Endothelial cell (in vitro differentiated cells): ENCODE measurements at regions not wholly inside any gene's neighbourhood (a gene's known extent, or its start where the extent isn't known, plus 50 kb on each side); places are given as distances from the start of the nearest gene placed in this dataset.

ENCODE experiments used
- DNase-seq: peaks from one replicate; pipeline ENCODE4 v3.0.0; 2021; ENCODE audit warnings: low spot score
- H3K27ac Mint-ChIP-seq: one replicate; pipeline ENCODE4 v1.8.0; 2021; ENCODE audit warnings: mixed read lengths, inconsistent platforms; ENCODE audit not compliant: unreplicated experiment
- H3K27me3 Mint-ChIP-seq: one replicate; pipeline ENCODE4 v1.8.0; 2021; ENCODE audit warnings: mild to moderate bottlenecking, moderate library complexity, mixed read lengths, inconsistent platforms; ENCODE audit not compliant: unreplicated experiment
- H3K36me3 Mint-ChIP-seq: one replicate; pipeline ENCODE4 v1.8.0; 2021; ENCODE audit warnings: mild to moderate bottlenecking, low read depth, mixed read lengths, inconsistent platforms; ENCODE audit not compliant: unreplicated experiment
- H3K4me1 Mint-ChIP-seq: one replicate; pipeline ENCODE4 v1.8.0; 2021; ENCODE audit warnings: mild to moderate bottlenecking, mixed read lengths, inconsistent platforms; ENCODE audit not compliant: unreplicated experiment
- H3K4me3 Mint-ChIP-seq: one replicate; pipeline ENCODE4 v1.8.0; 2021; ENCODE audit warnings: mild to moderate bottlenecking, mixed read lengths, inconsistent platforms; ENCODE audit not compliant: unreplicated experiment
- H3K9me3 Mint-ChIP-seq: one replicate; pipeline ENCODE4 v1.8.0; 2021; ENCODE audit warnings: mixed read lengths, inconsistent platforms; ENCODE audit not compliant: unreplicated experiment
- CTCF ChIP-seq: fragments of 200-600 bp; sonication (generic); IDR thresholded peaks from one replicate; pipeline ENCODE4 v1.5.0; 2021; ENCODE audit warnings: antibody characterized with exemption; ENCODE audit not compliant: unreplicated experiment

- Mint-ChIP-seq H3K9me3 (no peaks in the 10 kb centered on the region), H3K27ac (no peak overlapping the region), H3K4me1 (no peaks in the 10 kb centered on the region), H3K36me3 (no peaks in the 10 kb centered on the region), H3K4me3 (no peak overlapping the region), H3K27me3 (no peaks in the 10 kb centered on the region)
- no peak for DNase-seq
- no peak for TF ChIP-seq CTCF
Measured at GRCh38 chr15:98178861-98179260, 218.4 kb downstream of the ARRDC4 start.

GRCh38 chr15:98187549-98187948 lies 227.0 kb downstream of the ARRDC4 start:
- Mint-ChIP-seq H3K9me3 (no peaks in the 10 kb centered on the region), H3K4me3 (no peak overlapping the region), H3K27me3 (peaks cover 3% of the 10 kb centered on the region), H3K36me3 (no peaks in the 10 kb centered on the region), H3K4me1 (no peaks in the 10 kb centered on the region), H3K27ac (no peak overlapping the region)
- no peak for DNase-seq
- TF ChIP-seq CTCF = no peak

- no peak overlapping the region for H3K27ac Mint-ChIP-seq
- H3K27me3 Mint-ChIP-seq = peaks cover 1% of the 10 kb centered on the region
- no peaks in the 10 kb centered on the region for H3K36me3 Mint-ChIP-seq
- no peaks in the 10 kb centered on the region for H3K4me1 Mint-ChIP-seq
- TF ChIP-seq CTCF = no peak
- no peak for DNase-seq
- no peak overlapping the region for H3K4me3 Mint-ChIP-seq
- no peaks in the 10 kb centered on the region for H3K9me3 Mint-ChIP-seq
Measured at GRCh38 chr15:98190914-98191313, 230.4 kb downstream of the ARRDC4 start.

- no peak overlapping the region for H3K27ac Mint-ChIP-seq
- no peak for TF ChIP-seq CTCF
Measured at GRCh38 chr15:98195796-98196195, 235.3 kb downstream of the ARRDC4 start.

GRCh38 chr15:98196371-98196770 lies 235.9 kb downstream of the ARRDC4 start:
- no peak for DNase-seq
- H3K4me1 Mint-ChIP-seq = no peaks in the 10 kb centered on the region
- no peaks in the 10 kb centered on the region for H3K36me3 Mint-ChIP-seq
- no peak overlapping the region for H3K4me3 Mint-ChIP-seq
- no peak overlapping the region for H3K27ac Mint-ChIP-seq
- no peak for TF ChIP-seq CTCF
- H3K27me3 Mint-ChIP-seq = peaks cover 1% of the 10 kb centered on the region
- H3K9me3 Mint-ChIP-seq = no peaks in the 10 kb centered on the region

More at GRCh38 chr15:98195796-98196195, 235.3 kb downstream of the ARRDC4 start:
- no peaks in the 10 kb centered on the region for H3K36me3 Mint-ChIP-seq
- H3K27me3 Mint-ChIP-seq = peaks cover 1% of the 10 kb centered on the region
- no peaks in the 10 kb centered on the region for H3K4me1 Mint-ChIP-seq
- H3K9me3 Mint-ChIP-seq = no peaks in the 10 kb centered on the region
- no peak for DNase-seq
- no peak overlapping the region for H3K4me3 Mint-ChIP-seq
